WTC11 (cell line): ENCODE measurements at regions not wholly inside any gene's neighbourhood (a gene's known extent, or its start where the extent isn't known, plus 50 kb on each side); places are given as distances from the start of the nearest gene placed in this dataset.

Experiments
- ATAC-seq: fragments of 200-7000 bp; cut with Tn5 transposase; 2 replicates; pipeline ENCODE4 v1.10.0; 2021; ENCODE audit warnings: mild to moderate bottlenecking, moderate library complexity
- CTCF ChIA-PET: fragments of 300-600 bp; sonication (Branson Sonifier 250); formaldehyde crosslinking; loops from one replicate; lab custom pipeline; 2021; ENCODE audit warnings: antibody characterized with exemption; lab: Charles Lee
- POLR2A ChIA-PET: fragments of 350-600 bp; sonication (Branson Sonifier 250); formaldehyde crosslinking; loops from one replicate; lab custom pipeline; 2021; ENCODE audit warnings: antibody characterized with exemption; lab: Charles Lee
- DNase-seq: peaks from one replicate; pipeline ENCODE4 v3.0.0; 2021; ENCODE audit warnings: low spot score
- H3K27ac Mint-ChIP-seq: 2 replicates; pipeline ENCODE4 v1.8.0; 2021; ENCODE audit warnings: mixed read lengths
- H3K27me3 Mint-ChIP-seq: 2 replicates; pipeline ENCODE4 v1.8.0; 2021; ENCODE audit warnings: low read depth, mild to moderate bottlenecking, moderate library complexity, mixed read lengths
- H3K36me3 Mint-ChIP-seq: 2 replicates; pipeline ENCODE4 v1.8.0; 2021; ENCODE audit warnings: mixed read lengths
- H3K4me1 Mint-ChIP-seq: 2 replicates; pipeline ENCODE4 v1.8.0; 2022; ENCODE audit warnings: mixed read lengths
- H3K4me3 Mint-ChIP-seq: 2 replicates; pipeline ENCODE4 v1.8.0; 2021; ENCODE audit warnings: mild to moderate bottlenecking, moderate library complexity, mixed read lengths
- H3K9me3 Mint-ChIP-seq: 2 replicates; pipeline ENCODE4 v1.8.0; 2021; ENCODE audit warnings: mixed read lengths
- EMX1 ChIP-seq: fragments of 250-450 bp; sonication (Bioruptor Pico); IDR thresholded peaks from 2 replicates; pipeline ENCODE4 v1.8.0; 2021; ENCODE audit warnings: mild to moderate bottlenecking
- FOXK1 ChIP-seq: sonication (generic); formaldehyde crosslinking; IDR thresholded peaks from 2 replicates; pipeline ENCODE4 v1.8.0; 2022; ENCODE audit warnings: mild to moderate bottlenecking, moderate library complexity, missing genetic modification reagents
- NR2C2 ChIP-seq: sonication (generic); formaldehyde crosslinking; IDR thresholded peaks from 2 replicates; pipeline ENCODE4 v1.8.0; 2022; ENCODE audit warnings: mild to moderate bottlenecking, missing genetic modification reagents
- PRRX2 ChIP-seq: fragments of 250-450 bp; sonication (Bioruptor Pico); IDR thresholded peaks from 2 replicates; pipeline ENCODE4 v1.8.0; 2021; ENCODE audit warnings: mild to moderate bottlenecking
- TP53 ChIP-seq: sonication (generic); formaldehyde crosslinking; IDR thresholded peaks from 2 replicates; pipeline ENCODE4 v1.8.1; 2023; ENCODE audit warnings: mild to moderate bottlenecking, missing genetic modification reagents
- ZMAT4 ChIP-seq: fragments of 250-450 bp; sonication (Bioruptor Pico); IDR thresholded peaks from 2 replicates; pipeline ENCODE4 v1.9.0; 2021; ENCODE audit warnings: mild to moderate bottlenecking
- ZNF425 ChIP-seq: fragments of 250-450 bp; sonication (Bioruptor Pico); conservative IDR thresholded peaks from 2 replicates; pipeline ENCODE4 v1.9.0; 2021; ENCODE audit warnings: mild to moderate bottlenecking
- TF ChIP-seq, protein P1 (sequence below): fragments of 250-450 bp; sonication (Bioruptor Pico); IDR thresholded peaks from 2 replicates; pipeline ENCODE4 v1.9.0; 2021; ENCODE audit warnings: mild to moderate bottlenecking
- TF ChIP-seq, protein P2 (sequence below): sonication (generic); formaldehyde crosslinking; IDR thresholded peaks from 2 replicates; pipeline ENCODE4 v1.8.0; 2023; ENCODE audit warnings: missing genetic modification reagents, mild to moderate bottlenecking, borderline replicate concordance
- TF ChIP-seq, protein P3 (sequence below): sonication (generic); formaldehyde crosslinking; IDR thresholded peaks from 2 replicates; pipeline ENCODE4 v1.8.0; 2022; ENCODE audit warnings: mild to moderate bottlenecking, missing genetic modification reagents

DNA sequence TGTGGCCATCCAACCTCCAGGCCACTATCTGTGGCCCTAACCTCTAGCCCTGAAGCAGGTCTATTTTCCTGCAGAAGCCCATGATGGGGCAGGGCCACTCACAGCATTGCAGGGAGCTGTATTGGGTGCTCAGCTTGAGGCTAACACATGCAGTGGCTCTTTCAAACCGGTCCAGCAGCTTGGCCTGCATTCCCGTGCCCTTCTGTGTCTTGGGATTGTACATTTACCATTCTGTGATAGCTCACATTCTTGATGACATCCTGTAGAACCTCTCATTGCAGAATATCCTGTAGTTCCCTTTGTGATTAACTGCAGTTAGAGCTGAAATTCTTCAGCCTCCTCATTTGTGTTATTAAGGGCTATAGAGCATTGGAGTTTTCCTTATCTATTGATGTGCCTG lies 60.8 kb upstream of the ANKRD34C start:
- peaks cover 5% of the 10 kb centered on the region for H3K9me3 Mint-ChIP-seq
- no peak for DNase-seq
- no peak for ATAC-seq
- no peak for TF ChIP-seq PRRX2 (CRISPR knock-in tag)
- TF ChIP-seq FOXK1, result no peak
- TF ChIP-seq ZMAT4 (CRISPR knock-in tag), result no peak
- TF ChIP-seq ZNF425 (CRISPR knock-in tag), result no peak
- TF ChIP-seq, protein P1, sequence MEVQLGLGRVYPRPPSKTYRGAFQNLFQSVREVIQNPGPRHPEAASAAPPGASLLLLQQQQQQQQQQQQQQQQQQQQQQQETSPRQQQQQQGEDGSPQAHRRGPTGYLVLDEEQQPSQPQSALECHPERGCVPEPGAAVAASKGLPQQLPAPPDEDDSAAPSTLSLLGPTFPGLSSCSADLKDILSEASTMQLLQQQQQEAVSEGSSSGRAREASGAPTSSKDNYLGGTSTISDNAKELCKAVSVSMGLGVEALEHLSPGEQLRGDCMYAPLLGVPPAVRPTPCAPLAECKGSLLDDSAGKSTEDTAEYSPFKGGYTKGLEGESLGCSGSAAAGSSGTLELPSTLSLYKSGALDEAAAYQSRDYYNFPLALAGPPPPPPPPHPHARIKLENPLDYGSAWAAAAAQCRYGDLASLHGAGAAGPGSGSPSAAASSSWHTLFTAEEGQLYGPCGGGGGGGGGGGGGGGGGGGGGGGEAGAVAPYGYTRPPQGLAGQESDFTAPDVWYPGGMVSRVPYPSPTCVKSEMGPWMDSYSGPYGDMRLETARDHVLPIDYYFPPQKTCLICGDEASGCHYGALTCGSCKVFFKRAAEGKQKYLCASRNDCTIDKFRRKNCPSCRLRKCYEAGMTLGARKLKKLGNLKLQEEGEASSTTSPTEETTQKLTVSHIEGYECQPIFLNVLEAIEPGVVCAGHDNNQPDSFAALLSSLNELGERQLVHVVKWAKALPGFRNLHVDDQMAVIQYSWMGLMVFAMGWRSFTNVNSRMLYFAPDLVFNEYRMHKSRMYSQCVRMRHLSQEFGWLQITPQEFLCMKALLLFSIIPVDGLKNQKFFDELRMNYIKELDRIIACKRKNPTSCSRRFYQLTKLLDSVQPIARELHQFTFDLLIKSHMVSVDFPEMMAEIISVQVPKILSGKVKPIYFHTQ (CRISPR knock-in tag), result no peak
- TF ChIP-seq, protein P2, sequence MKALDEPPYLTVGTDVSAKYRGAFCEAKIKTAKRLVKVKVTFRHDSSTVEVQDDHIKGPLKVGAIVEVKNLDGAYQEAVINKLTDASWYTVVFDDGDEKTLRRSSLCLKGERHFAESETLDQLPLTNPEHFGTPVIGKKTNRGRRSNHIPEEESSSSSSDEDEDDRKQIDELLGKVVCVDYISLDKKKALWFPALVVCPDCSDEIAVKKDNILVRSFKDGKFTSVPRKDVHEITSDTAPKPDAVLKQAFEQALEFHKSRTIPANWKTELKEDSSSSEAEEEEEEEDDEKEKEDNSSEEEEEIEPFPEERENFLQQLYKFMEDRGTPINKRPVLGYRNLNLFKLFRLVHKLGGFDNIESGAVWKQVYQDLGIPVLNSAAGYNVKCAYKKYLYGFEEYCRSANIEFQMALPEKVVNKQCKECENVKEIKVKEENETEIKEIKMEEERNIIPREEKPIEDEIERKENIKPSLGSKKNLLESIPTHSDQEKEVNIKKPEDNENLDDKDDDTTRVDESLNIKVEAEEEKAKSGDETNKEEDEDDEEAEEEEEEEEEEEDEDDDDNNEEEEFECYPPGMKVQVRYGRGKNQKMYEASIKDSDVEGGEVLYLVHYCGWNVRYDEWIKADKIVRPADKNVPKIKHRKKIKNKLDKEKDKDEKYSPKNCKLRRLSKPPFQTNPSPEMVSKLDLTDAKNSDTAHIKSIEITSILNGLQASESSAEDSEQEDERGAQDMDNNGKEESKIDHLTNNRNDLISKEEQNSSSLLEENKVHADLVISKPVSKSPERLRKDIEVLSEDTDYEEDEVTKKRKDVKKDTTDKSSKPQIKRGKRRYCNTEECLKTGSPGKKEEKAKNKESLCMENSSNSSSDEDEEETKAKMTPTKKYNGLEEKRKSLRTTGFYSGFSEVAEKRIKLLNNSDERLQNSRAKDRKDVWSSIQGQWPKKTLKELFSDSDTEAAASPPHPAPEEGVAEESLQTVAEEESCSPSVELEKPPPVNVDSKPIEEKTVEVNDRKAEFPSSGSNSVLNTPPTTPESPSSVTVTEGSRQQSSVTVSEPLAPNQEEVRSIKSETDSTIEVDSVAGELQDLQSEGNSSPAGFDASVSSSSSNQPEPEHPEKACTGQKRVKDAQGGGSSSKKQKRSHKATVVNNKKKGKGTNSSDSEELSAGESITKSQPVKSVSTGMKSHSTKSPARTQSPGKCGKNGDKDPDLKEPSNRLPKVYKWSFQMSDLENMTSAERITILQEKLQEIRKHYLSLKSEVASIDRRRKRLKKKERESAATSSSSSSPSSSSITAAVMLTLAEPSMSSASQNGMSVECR (CRISPR knock-in tag), result no peak
- TF ChIP-seq EMX1 (CRISPR knock-in tag), result no peak
- TF ChIP-seq, protein P3, sequence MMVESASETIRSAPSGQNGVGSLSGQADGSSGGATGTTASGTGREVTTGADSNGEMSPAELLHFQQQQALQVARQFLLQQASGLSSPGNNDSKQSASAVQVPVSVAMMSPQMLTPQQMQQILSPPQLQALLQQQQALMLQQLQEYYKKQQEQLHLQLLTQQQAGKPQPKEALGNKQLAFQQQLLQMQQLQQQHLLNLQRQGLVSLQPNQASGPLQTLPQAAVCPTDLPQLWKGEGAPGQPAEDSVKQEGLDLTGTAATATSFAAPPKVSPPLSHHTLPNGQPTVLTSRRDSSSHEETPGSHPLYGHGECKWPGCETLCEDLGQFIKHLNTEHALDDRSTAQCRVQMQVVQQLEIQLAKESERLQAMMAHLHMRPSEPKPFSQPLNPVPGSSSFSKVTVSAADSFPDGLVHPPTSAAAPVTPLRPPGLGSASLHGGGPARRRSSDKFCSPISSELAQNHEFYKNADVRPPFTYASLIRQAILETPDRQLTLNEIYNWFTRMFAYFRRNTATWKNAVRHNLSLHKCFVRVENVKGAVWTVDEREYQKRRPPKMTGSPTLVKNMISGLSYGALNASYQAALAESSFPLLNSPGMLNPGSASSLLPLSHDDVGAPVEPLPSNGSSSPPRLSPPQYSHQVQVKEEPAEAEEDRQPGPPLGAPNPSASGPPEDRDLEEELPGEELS (CRISPR knock-in tag), result no peak
- no peak for TF ChIP-seq TP53 (CRISPR knock-in tag)
- H3K4me3 Mint-ChIP-seq, result no peak overlapping the region
- no peak overlapping the region for H3K27ac Mint-ChIP-seq
- H3K36me3 Mint-ChIP-seq, result no peaks in the 10 kb centered on the region
- 0 out of 2 replicates have a peak, but pooled peaks cover 2% of the 10 kb centered on the region for H3K4me1 Mint-ChIP-seq
- ChIA-PET POLR2A (no interaction called here), CTCF (interaction anchor here (0.5 to 1.1 kb wide), 3 partner anchors 14 to 1321 kb away, joined by 3 to 6 read pairs (median 4); no protein-coding TSS in a partner anchor)
- H3K27me3 Mint-ChIP-seq, result peaks cover 8% of the 10 kb centered on the region

GRCh38 chr15:79219393-79220056 lies 63.0 kb upstream of the ANKRD34C start:
- ATAC-seq (no peak), DNase-seq (no peak)
- ChIA-PET POLR2A (no interaction called here), CTCF (interaction anchor here (0.9 to 1.0 kb wide), 2 partner anchors 35 to 45 kb away, joined by 3 read pairs; no protein-coding TSS in a partner anchor)
- 0 out of 2 replicates have a peak, but pooled peaks cover 2% of the 10 kb centered on the region for H3K4me1 Mint-ChIP-seq
- H3K9me3 Mint-ChIP-seq, result peaks cover 11% of the 10 kb centered on the region
- no peak for TF ChIP-seq NR2C2 (CRISPR knock-in tag)
- no peaks in the 10 kb centered on the region for H3K36me3 Mint-ChIP-seq
- H3K4me3 Mint-ChIP-seq, result no peak overlapping the region
- no peak overlapping the region for H3K27ac Mint-ChIP-seq
- peaks cover 8% of the 10 kb centered on the region for H3K27me3 Mint-ChIP-seq
